SK-N-SH (cell line): ENCODE measurements at regions not wholly inside any gene's neighbourhood (a gene's known extent, or its start where the extent isn't known, plus 50 kb on each side); places are given as distances from the start of the nearest gene placed in this dataset.

Source experiments
- CTCF ChIA-PET: fragments of 300-600, 350-600 bp; formaldehyde crosslinking; extraction: SDS; loops from one replicate; lab custom pipeline; 2021; lab: Yijun Ruan, JAX
- POLR2A ChIA-PET: fragments of 350-600 bp; sonication (Branson Sonifier 250); formaldehyde crosslinking; extraction: SDS; loops from one replicate; lab custom pipeline; 2020; ENCODE audit warnings: antibody characterized with exemption, inconsistent platforms; lab: Yijun Ruan, JAX
- DNase-seq: peaks from one replicate; pipeline ENCODE4 v3.0.0; 2012
- H2AFZ ChIP-seq: fragments of 200-600 bp; sonication (generic); 2 replicates; pipeline ENCODE4 v1.8.1; 2016; ENCODE audit warnings: antibody characterized with exemption, mild to moderate bottlenecking, low read depth
- H3F3A ChIP-seq: fragments of 200-600 bp; sonication (generic); replicated peaks from 2 replicates; pipeline ENCODE3; 2016; ENCODE audit warnings: antibody characterized with exemption, mild to moderate bottlenecking; ENCODE audit not compliant: insufficient read depth
- H3K27ac ChIP-seq, 2 experiments: fragments of 200-500 bp in 1 of 2; fragments of 200-600 bp in 1 of 2; sonication (Bioruptor generic) in 1 of 2; sonication (generic), shearing (Covaris generic) in 1 of 2; 2 replicates each; pipeline versions ENCODE4 v1.5.1 to v1.6.1; 2014 to 2016; ENCODE audit warnings: low read depth in 2 of 2, inconsistent platforms in 1 of 2, low read length in 1 of 2, mild to moderate bottlenecking in 1 of 2, mixed read lengths in 1 of 2
- H3K27me3 ChIP-seq: fragments of 200-600 bp; sonication (generic), shearing (Covaris generic); 2 replicates; pipeline ENCODE4 v1.6.1; 2016; ENCODE audit warnings: mixed run types; ENCODE audit not compliant: insufficient read depth
- H3K36me3 ChIP-seq, 2 experiments: fragments of 200-500 bp in 1 of 2; fragments of 200-600 bp in 1 of 2; sonication (Bioruptor generic) in 1 of 2; sonication (generic) in 1 of 2; replicated peaks in 1 of 2; 2 replicates each; pipeline versions ENCODE3 to v1.5.1; 2014 to 2016; ENCODE audit warnings: low read length in 1 of 2, mild to moderate bottlenecking in 1 of 2; ENCODE audit not compliant: insufficient read depth in 2 of 2, control insufficient read depth in 1 of 2
- H3K4me1 ChIP-seq, 2 experiments: fragments of 200-500 bp in 1 of 2; fragments of 200-600 bp in 1 of 2; sonication (Bioruptor generic) in 1 of 2; sonication (generic), shearing (Covaris generic) in 1 of 2; 2 replicates each; pipeline versions ENCODE4 v1.5.1 to v1.6.1; 2014 to 2016; ENCODE audit warnings: low read depth in 1 of 2, low read length in 1 of 2, mixed run types in 1 of 2; ENCODE audit not compliant: insufficient read depth in 2 of 2, control insufficient read depth in 1 of 2
- H3K4me2 ChIP-seq: fragments of 200-600 bp; sonication (generic), shearing (Covaris generic); 2 replicates; pipeline ENCODE4 v1.6.1; 2017; ENCODE audit warnings: mixed run types
- H3K4me3 ChIP-seq, 2 experiments: fragments of 200-500 bp in 1 of 2; fragments of 200-600 bp in 1 of 2; sonication (Bioruptor generic) in 1 of 2; sonication (generic), shearing (Covaris generic) in 1 of 2; 2 replicates each; pipeline versions ENCODE4 v1.5.1 to v1.8.1; 2014 to 2016; ENCODE audit warnings: low read depth in 2 of 2, inconsistent platforms in 1 of 2, low read length in 1 of 2, mild to moderate bottlenecking in 1 of 2, mixed read lengths in 1 of 2, moderate library complexity in 1 of 2
- H3K79me2 ChIP-seq: fragments of 200-600 bp; sonication (generic); 2 replicates; pipeline ENCODE4 v1.8.1; 2017; ENCODE audit warnings: mild to moderate bottlenecking; ENCODE audit not compliant: insufficient read depth
- H3K9ac ChIP-seq: fragments of 200-600 bp; sonication (generic); 2 replicates; pipeline ENCODE4 v1.6.1; 2017; ENCODE audit warnings: mixed run types
- H3K9me2 ChIP-seq: fragments of 200-600 bp; sonication (generic); 2 replicates; pipeline ENCODE4 v1.6.1; 2017; ENCODE audit warnings: mixed run types
- H3K9me3 ChIP-seq: fragments of 200-600 bp; sonication (generic); 2 replicates; pipeline ENCODE4 v1.6.1; 2017; ENCODE audit warnings: mixed run types, mild to moderate bottlenecking, moderate library complexity
- H4K20me1 ChIP-seq: fragments of 200-600 bp; sonication (generic); 2 replicates; pipeline ENCODE4 v1.6.1; 2017; ENCODE audit warnings: mild to moderate bottlenecking, mixed run types; ENCODE audit not compliant: insufficient read depth
- CHD2 ChIP-seq: fragments of 150-350 bp; IDR thresholded peaks from 2 replicates; pipeline ENCODE4 v1.6.1; 2018; ENCODE audit warnings: low read length; ENCODE audit not compliant: partially characterized antibody
- CTCF ChIP-seq: fragments of 200-600 bp; sonication (generic); IDR thresholded peaks from 2 replicates; pipeline ENCODE4 v1.6.1; 2017; ENCODE audit warnings: antibody characterized with exemption, mild to moderate bottlenecking, moderate library complexity
- ELF1 ChIP-seq: IDR thresholded peaks from 2 replicates; pipeline ENCODE4 v1.4.0; 2012
- EZH2phosphoT487 ChIP-seq: fragments of 200-600 bp; sonication (generic); IDR thresholded peaks from 2 replicates; pipeline ENCODE4 v1.6.1; 2017; ENCODE audit warnings: low read depth, mixed run types, mild to moderate bottlenecking, antibody characterized with exemption, moderate library complexity, borderline replicate concordance
- FOSL2 ChIP-seq: IDR thresholded peaks from 2 replicates; pipeline ENCODE4 v1.4.0; 2012; ENCODE audit warnings: low read depth, mild to moderate bottlenecking, moderate library complexity, borderline replicate concordance
- MEF2A ChIP-seq: IDR thresholded peaks from 2 replicates; pipeline ENCODE4 v1.4.0; 2012; ENCODE audit warnings: low read depth, borderline replicate concordance
- PBX3 ChIP-seq: IDR thresholded peaks from 2 replicates; pipeline ENCODE4; 2012
- RAD21 ChIP-seq: IDR thresholded peaks from 2 replicates; pipeline ENCODE4 v1.6.1; 2012; ENCODE audit warnings: mild to moderate bottlenecking, low read length
- RCOR1 ChIP-seq: fragments of 150-350 bp; IDR thresholded peaks from 2 replicates; pipeline ENCODE4 v1.6.1; 2017; ENCODE audit warnings: antibody characterized with exemption, low read length
- REST ChIP-seq: IDR thresholded peaks from 2 replicates; pipeline ENCODE4 v1.6.1; 2012; ENCODE audit warnings: mild to moderate bottlenecking, low read depth, low read length, moderate library complexity
- RFX5 ChIP-seq: IDR thresholded peaks from 2 replicates; pipeline ENCODE4 v1.6.1; 2012; ENCODE audit warnings: mild to moderate bottlenecking, improper control_type of control experiment, low read length
- RXRA ChIP-seq: IDR thresholded peaks from 2 replicates; pipeline ENCODE4 v1.4.0; 2012; ENCODE audit warnings: low read depth, mild to moderate bottlenecking, borderline replicate concordance
- SIN3A ChIP-seq: IDR thresholded peaks from 2 replicates; pipeline ENCODE4 v1.6.1; 2012; ENCODE audit warnings: low read depth, mild to moderate bottlenecking, low read length, moderate library complexity, borderline replicate concordance
- SMC3 ChIP-seq: IDR thresholded peaks from 2 replicates; pipeline ENCODE4 v1.6.1; 2012; ENCODE audit warnings: low read depth, low read length, improper control_type of control experiment
- TCF12 ChIP-seq: IDR thresholded peaks from 2 replicates; pipeline ENCODE4 v1.4.0; 2012
- USF1 ChIP-seq: IDR thresholded peaks from 2 replicates; pipeline ENCODE4 v1.4.0; 2012; ENCODE audit warnings: low read depth, borderline replicate concordance
- USF2 ChIP-seq: fragments of 150-350 bp; IDR thresholded peaks from 2 replicates; pipeline ENCODE4 v1.6.1; 2017; ENCODE audit warnings: antibody characterized with exemption, low read length, low read depth, borderline replicate concordance
- ZBTB33 ChIP-seq: IDR thresholded peaks from 2 replicates; pipeline ENCODE4 v1.4.0; 2012; ENCODE audit warnings: low read depth, borderline replicate concordance
- WGBS: methylation state at CpG from one replicate; pipeline ENCODE4 v1.1.6; 2017; ENCODE audit warnings: low lambda C conversion rate; 5-methylcytosine and 5-hydroxymethylcytosine counted together

- peaks cover 7% of the 10 kb centered on the region; the same call in 1 of the 2 replicates for H3K27me3 ChIP-seq
- POLR2A ChIA-PET, result no interaction called here
- no peak for TF ChIP-seq EZH2phosphoT487
- no peak for TF ChIP-seq ELF1
- no peak for TF ChIP-seq CTCF
- TF ChIP-seq USF2, result no peak
- TF ChIP-seq REST, result no peak
- no peak for TF ChIP-seq MEF2A
- TF ChIP-seq SIN3A, result no peak
- no peak for TF ChIP-seq ZBTB33
- no peak for TF ChIP-seq SMC3
- no peak for TF ChIP-seq CHD2
- no peak for TF ChIP-seq FOSL2
- no peak for TF ChIP-seq PBX3
- no peak for TF ChIP-seq RCOR1
- TF ChIP-seq RXRA, result no peak
- no peak for TF ChIP-seq RFX5
- no peak for TF ChIP-seq USF1
- no peak for TF ChIP-seq RAD21
- TF ChIP-seq TCF12, result no peak
- TF ChIP-seq, all 33 proteins: peak for 0
- no peak overlapping the region for H3K4me3 ChIP-seq
- H3K9ac ChIP-seq, result no peak overlapping the region
- H3K36me3 ChIP-seq, result no peaks in the 10 kb centered on the region
- no peak overlapping the region for H3K4me2 ChIP-seq
- WGBS, result 73% methylated on average over 1 of the region's 1 CpG
- no peaks in the 10 kb centered on the region for H3K4me1 ChIP-seq
- H3F3A ChIP-seq, result no peaks in the 10 kb centered on the region
- H2AFZ ChIP-seq, result no peak overlapping the region
- no peak overlapping the region for H3K27ac ChIP-seq
- CTCF ChIA-PET, result no interaction called here
- DNase-seq, result no peak
- H4K20me1 ChIP-seq, result no peaks in the 10 kb centered on the region
- no peaks in the 10 kb centered on the region for H3K9me2 ChIP-seq
- H3K9me3 ChIP-seq, result no peaks in the 10 kb centered on the region
- H3K79me2 ChIP-seq, result no peaks in the 10 kb centered on the region
Observed at GRCh38 chr1:226792368-226792767, 53.3 kb upstream of the ITPKB start.
